ENCODE measurements at regions not wholly inside any gene's neighbourhood (a gene's known extent, or its start where the extent isn't known, plus 50 kb on each side); places are given as distances from the start of the nearest gene placed in this dataset.
A peak's percentile ranks its signal among the peaks of the same experiment; 100 is the strongest.
"Not testable (repeated sequence)": the region's sequence is repeated elsewhere in the genome, so short reads cannot be mapped to it uniquely, and the experiment has no call there.

DNA sequence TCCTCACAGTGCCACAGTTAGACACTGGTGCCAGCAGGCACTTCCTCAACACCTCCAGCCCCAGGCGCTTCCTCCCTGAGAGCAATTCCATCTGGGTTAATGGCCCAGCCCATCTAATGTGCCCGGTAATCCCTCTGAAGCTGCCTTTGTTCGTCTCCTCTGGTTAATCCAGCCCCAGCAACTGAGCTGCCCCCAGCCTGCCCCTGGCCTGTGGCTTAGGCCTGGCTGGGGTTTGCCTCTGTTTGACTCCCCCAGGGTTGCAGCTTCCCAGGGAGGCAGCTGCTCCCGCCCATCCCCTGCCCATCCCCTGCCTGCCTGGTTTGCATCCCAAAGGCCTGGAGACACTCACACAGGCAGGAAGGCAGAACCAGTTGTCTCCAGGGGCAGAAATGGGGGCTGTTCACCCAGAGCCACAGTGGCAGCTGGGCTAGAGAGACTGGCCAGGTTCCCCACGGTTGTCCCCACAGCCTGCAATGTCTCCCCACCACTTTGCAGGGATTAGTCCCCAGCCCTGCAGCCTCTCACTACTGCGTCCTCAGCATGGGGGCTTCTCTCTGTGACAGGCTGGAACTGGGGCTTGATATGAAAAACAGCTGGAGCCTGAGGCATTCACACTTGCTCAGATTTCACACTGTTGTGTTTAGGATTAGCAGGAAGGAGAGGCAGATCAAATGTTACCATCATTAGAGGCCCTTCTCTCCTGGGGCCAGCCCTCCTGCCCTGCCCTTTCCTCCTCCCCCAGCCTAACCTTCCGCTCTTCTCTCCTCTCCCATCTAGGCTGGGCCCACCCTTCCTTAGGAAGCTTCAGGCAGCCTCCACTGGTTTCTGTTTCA is 120.2 kb downstream of the TLR5 start:
- no peak for DNase-seq (ENCODE audit: low spot score)

GRCh38 chr1:223023863-223024262 is 119.2 kb downstream of the TLR5 start:
- DNase-seq (ENCODE audit: low spot score), result no peak

GRCh38 chr1:223024486-223024885 is 118.6 kb downstream of the TLR5 start:
- not testable (repeated sequence) for DNase-seq (ENCODE audit: low spot score)

- DNase-seq (ENCODE audit: low spot score), result not testable (repeated sequence)
These were observed 117.8 kb downstream of the TLR5 start for GRCh38 chr1:223025190-223025734.

DNA sequence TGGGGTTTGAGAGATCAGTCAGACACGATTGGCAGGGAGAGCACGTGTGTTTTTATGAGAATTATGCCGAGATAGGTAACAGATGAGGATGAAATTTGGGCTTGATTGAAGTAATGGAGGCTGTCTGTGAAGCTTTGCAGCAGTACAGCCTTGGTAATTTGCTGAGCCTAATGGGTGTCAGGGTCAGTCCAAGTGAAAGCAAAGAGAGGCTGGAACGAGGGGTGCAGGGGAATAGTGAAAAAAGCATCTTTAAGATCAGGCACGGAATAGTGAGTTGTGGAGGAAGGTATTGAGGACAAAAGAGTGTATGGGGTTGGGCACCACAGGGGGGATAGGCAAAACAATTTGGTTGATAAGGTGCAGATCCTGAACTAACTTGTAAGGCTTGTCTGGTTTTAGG is 116.4 kb downstream of the TLR5 start:
- DNase-seq (ENCODE audit: low spot score), result not testable (repeated sequence)

DNA sequence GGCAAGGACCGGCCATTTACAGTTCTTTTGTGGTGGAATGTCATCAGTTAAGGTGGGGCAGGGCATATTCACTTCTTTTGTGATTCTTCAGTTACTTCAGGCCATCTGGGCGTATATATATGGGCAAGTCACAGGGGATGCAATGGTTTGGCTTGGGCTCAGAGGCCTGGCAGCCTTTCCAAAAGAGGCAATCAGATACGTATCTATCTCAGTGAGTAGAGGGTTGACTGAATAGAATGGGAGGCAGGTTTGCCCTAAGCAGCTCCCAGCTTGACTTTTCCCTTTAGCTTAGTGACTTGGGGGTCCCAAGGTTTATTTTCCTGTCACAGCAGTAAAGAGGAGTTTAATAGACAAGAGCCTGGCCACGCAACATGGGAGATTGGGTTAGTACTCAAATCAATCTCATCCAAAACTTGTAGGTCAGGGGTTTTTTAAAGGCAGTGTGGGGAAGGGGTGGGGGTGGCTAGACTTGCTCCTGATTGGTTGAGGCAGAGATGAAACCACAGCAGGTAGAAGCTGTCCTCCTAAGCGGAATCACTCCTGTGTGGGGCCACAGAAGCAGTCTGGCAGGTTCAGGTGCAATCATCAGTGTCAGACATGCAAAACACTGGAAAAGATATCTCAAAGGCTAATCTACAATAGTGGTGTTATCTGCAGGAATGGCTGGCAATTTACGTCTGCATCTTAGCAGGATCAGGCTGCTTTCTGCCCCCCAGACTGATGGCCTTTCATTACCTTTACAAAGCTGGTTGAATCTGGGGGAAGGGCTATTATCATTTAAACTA is 112.9 kb downstream of the TLR5 start:
- DNase-seq (ENCODE audit: low spot score), result no peak

DNA sequence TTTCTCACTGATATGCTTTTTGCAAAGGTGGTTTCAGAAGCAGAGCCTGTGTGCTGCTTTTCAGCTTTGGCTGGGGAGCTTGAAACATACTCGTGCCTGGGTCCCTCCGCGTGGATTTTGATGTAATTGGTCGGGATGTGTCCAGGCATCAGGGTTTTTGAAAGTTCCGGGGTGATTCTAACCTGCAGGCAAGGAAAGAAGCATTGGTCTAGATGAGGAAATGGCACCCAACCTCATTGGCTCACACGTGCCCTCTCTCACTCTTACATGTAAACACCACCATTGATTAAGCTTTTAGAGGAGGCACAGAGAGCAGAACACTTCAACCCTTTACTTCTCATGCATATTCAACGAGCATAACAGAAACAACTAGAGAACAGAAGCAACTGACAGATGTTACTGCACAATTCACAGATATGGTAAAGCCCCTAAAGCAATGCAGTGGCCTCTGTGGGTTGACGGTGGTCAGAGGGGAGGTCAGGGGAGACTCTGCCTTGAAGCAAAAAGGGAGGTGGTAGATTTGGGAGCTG is 112.1 kb downstream of the TLR5 start:
- DNase-seq (ENCODE audit: low spot score), result no peak

DNA sequence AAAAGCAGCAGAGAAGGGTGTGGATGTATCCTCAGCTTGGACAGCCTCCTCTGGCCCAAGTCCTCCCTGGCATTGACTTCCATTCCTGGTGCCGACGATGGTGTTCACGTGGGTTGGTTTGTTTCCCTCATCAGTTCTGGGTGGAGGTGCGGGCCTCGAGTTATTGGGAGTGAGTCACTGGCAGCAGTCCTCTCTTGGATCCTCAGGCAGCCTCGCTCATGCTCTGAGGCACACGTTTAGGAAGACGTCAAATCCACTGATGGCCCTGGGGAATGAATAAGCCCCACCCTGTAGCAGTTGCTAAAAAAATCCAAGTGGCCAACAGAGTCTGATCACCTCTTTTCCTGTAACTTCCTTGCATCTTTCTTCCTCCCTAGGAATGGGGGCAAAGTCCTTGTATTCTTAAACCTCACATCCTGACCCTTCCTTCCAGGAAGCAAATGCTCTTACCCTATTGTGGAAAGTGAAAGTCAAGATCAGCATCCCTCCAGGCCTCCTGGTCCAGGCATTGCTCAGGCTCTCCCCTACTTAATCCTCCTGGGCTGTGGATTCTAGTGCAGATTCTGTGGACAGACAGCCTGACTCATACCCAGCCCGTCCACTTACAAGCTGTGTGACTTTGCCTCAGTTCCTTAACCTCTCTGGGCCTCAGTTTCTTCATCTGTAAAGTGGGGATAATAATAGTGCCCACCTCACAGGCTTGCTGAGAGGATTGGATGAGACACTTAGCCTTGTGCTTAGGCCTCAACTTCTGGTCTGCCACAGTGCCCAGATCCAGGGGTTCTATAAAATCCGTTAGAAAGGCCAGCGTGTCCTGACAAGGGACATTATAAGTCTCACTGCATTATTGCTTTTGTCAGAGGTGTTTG is 111.1 kb downstream of the TLR5 start:
- DNase-seq (ENCODE audit: low spot score), result no peak

DNA sequence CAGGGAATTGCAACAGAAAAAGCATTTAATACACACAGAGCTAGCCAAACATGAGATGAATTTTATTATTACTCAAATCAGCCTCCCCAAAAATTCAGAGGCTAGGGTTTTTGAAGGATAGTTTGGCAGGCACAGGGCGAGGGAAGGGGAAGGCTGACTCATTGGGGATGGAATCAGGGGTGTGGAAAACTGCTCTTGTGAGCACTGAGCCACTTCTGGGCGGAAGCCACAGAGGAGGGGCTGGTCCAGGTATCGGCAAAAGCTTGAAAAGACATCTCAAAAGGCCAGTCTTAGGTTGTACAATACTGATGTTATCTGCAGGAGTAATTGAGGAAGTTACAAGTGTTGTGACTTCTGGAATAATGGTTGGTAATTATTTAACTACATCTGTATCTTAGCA is 109.4 kb downstream of the TLR5 start:
- no peak for DNase-seq (ENCODE audit: low spot score)

DNA sequence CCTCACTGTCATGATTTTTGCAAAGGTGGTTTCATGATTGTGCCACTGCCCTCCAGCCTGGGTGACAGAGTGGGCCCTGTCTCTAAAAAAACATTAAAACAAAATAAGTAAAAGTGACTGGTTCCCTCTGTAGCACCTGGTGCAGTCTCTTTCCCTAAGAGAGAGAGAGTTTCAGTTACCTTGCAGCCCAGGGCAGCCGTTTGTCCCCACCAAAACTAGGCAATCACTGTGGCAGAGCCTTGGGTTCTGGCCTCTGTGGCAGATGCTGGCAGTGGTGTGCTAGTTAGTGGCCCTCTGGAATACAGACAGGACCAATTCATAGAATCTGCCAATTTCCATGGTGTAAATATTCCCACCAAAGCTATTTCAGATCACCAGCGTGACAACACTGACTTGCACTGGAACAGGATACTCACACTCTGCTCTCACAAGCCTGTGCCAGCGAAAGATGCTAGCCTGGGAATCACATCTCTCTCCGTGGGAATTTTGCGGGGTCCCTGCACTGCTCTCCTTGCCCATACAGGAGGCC is 108.7 kb downstream of the TLR5 start:
- no peak for DNase-seq (ENCODE audit: low spot score)

DNA sequence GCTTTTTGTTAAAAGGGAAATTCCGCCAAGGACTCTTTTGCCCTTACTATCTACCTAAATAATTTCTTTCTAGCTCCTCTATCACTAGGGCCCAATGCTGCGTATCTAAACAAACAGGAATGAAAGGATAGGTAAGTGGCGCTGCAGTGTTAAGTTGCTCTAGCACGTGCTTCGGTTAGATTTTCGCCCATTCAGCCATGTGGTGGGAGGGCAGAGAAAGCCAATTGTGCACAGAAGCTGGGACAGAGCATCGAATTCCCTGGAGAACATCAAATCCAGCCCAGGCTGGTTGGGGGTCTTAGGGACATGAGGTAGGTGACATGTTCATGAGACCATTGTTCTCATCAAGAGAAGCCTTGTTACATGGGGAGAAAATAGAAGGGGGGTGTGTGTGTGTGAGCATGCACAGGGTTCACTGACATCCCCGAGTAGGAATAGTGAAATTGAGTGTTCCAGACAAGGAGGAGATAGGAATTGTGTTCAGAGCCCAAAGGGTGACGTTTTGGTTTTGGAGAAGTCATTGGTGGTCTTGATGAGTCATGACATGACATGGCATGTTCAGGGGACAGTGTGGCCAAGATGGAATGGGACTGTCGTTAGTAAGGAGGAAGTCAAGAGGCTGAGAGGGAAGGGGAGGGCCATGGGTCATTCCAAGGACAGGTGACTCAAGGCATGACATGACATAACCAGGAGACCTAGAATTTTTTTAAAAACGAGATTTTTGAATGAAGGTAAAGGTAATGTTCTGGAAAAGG is 107.1 kb downstream of the TLR5 start:
- DNase-seq (ENCODE audit: low spot score), result peak; percentile 25

- no peak for DNase-seq (ENCODE audit: low spot score)
These were observed 106.6 kb downstream of the TLR5 start for GRCh38 chr1:223036479-223036845.

DNA sequence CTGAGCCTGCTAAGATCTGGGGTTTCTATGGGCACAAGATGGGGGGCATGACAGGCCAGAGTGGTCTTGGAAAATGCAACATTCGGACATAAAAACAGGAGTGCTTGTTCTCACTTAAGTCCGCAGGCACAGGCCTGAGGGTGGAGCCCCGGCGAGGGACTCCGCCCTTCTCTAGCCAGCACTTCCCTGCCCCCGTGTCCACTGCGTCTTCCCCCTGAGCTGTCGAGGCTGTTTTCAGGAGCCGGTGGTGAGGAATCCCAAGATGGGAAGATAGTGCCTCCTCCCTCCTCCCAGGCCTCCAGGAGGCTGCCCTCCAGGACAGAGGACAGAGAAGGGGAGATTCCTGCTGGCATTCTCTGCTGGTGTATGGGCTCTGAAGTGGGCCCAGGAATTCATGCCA is 105.2 kb downstream of the TLR5 start:
- DNase-seq (ENCODE audit: low spot score), result no peak

DNA sequence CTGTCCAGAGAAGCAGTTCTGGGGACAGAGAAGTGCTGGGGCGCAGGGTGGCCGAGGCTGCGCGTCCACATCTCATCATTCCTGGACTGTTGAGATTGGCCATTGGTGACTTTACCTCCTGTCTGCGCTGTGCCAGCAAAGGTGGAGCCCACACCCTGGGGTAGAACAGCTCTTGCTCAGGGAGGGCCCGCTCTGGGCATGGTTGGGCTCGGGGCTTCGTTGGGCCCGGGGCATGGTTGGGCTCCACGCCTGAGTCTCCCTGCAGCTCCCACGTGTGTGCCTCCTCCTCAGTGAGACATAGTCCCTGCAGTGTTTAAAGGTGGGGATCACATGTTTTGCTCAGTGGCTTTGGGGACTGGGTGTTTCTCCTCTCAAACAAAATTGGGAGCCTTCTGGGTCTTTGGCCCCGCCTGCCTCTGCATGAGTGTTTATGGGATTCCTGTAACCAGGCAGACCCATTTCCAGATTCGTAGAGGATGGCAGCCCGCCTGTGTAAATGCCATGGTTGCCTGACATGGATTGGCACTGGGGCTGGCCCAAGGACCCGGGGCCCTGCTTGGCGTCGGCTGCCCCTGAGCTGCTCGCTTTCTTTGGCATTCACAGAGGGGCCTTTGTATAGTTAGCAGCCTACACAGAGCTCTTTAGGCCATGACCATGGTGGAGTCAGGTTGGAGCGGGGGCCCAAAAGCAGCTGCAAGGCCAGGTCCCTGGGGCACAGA is 104.6 kb downstream of the TLR5 start:
- DNase-seq (ENCODE audit: low spot score), result no peak

DNA sequence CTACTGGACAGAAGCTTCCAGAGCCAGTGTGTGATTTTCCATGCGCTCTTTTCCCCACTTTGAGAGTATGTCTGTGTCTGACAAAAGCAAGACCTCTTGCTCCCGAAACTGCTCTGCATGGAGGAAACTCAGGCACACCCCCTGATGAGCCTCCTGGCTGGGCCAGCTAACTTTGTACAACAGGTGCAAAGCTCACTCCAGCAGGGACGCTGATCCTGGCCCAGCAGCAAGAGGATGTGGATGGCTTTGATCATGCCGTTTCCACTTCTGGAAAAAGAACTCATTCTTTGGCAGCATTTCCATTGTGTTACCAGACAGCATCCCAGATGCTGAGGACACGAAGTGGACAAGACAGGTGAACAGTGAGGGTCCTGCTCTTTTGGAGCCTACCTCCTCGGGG is 103.1 kb downstream of the TLR5 start:
- no peak for DNase-seq (ENCODE audit: low spot score)

GRCh38 chr1:223041481-223041880 is 101.6 kb downstream of the TLR5 start:
- no peak for DNase-seq (ENCODE audit: low spot score)

- no peak for DNase-seq (ENCODE audit: low spot score)
These were observed 97.7 kb downstream of the TLR5 start for GRCh38 chr1:223045164-223045957.

GRCh38 chr1:223046011-223046410 is 97.0 kb downstream of the TLR5 start:
- DNase-seq (ENCODE audit: low spot score), result no peak

GRCh38 chr1:223046463-223046862 is 96.6 kb downstream of the TLR5 start:
- DNase-seq (ENCODE audit: low spot score), result not testable (repeated sequence)
